ENCODE measurements at regions not wholly inside any gene's neighbourhood (a gene's known extent, or its start where the extent isn't known, plus 50 kb on each side); places are given as distances from the start of the nearest gene placed in this dataset.

DNA sequence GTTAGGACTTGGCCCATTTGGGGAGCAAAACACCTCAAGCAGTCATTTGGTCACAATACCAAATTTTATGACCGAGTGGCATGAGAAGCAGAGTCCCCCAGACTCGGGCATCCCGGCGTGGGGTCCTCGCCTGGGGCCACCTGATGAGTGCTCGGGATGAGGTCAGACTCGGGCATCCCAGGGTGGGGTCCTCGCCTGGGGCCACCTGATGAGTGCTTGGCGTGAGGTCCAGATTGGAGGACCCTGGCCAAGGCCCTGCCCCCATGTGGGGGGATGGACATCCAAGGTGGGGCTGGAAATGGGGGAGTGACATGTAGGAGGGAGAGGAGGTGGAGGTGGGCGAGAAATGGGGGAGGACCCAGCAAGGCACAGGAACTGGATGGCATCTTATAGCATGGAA lies 56.1 kb upstream of the CST7 start:
- H3K9me1 ChIP-seq (ENCODE audit: insufficient read depth, low read length), result no peaks in the 10 kb centered on the region
- H4K5ac ChIP-seq (ENCODE audit: low read depth, low read length), result no peak overlapping the region
- H3K23ac ChIP-seq (ENCODE audit: low read depth, low read length), result no peak overlapping the region
- H3K14ac ChIP-seq (replicated peaks; ENCODE audit: low read depth, low read length), result no peak overlapping the region
- no peak overlapping the region for H3K9ac ChIP-seq (ENCODE audit: low read depth, low read length)
- no peaks in the 10 kb centered on the region for H3K4me1 ChIP-seq (ENCODE audit: control insufficient read depth, insufficient read depth, low read length)
- no peak overlapping the region for H2BK20ac ChIP-seq (ENCODE audit: low read depth, low read length)
- dilution Hi-C loops (cut with HindIII; ENCODE audit: low sequenced_read_pairs, unreplicated experiment) (no loop called here), in situ Hi-C loops (cut with MboI; ENCODE audit: low sequenced_read_pairs) (no loop called here), intact Hi-C loops (cut with micrococcal nuclease) (no loop called here)
- H2AK9ac ChIP-seq (replicated peaks; ENCODE audit: low read depth, low read length, poor library complexity), result no peak overlapping the region
- DNase-seq, result no peak
- TF ChIP-seq RFX5 (IDR thresholded peaks at IDR 0.05; ENCODE audit: low read depth, low read length) (no peak), BHLHE40 (IDR thresholded peaks at IDR 0.05; ENCODE audit: low read depth, low read length) (no peak), MXI1 (IDR thresholded peaks at IDR 0.05; ENCODE audit: borderline replicate concordance, low read depth, low read length) (no peak), MAFK (IDR thresholded peaks at IDR 0.05; ENCODE audit: low read depth, low read length) (no peak), RCOR1 (IDR thresholded peaks at IDR 0.05; ENCODE audit: insufficient replicate concordance, low read length) (no peak), RAD21 (IDR thresholded peaks at IDR 0.05; ENCODE audit: low read length) (no peak), SMC3 (IDR thresholded peaks at IDR 0.05; ENCODE audit: low read depth, low read length) (no peak), USF2 (IDR thresholded peaks at IDR 0.05; ENCODE audit: low read depth, low read length) (no peak), NFE2L2 (IDR thresholded peaks at IDR 0.05; ENCODE audit: low read depth, low read length) (no peak), CTCF (conservative IDR thresholded peaks at IDR 0.05; ENCODE audit: low read depth, low read length) (no peak), FOS (IDR thresholded peaks at IDR 0.05; ENCODE audit: low read depth, low read length) (no peak), MAZ (IDR thresholded peaks at IDR 0.05; ENCODE audit: borderline replicate concordance, low read depth, low read length) (no peak), ELK1 (IDR thresholded peaks at IDR 0.05; ENCODE audit: borderline replicate concordance, low read depth, low read length) (no peak), POLR2A (IDR thresholded peaks at IDR 0.05; ENCODE audit: low read depth, low read length) (no peak), CEBPB (IDR thresholded peaks at IDR 0.05; ENCODE audit: low read depth, low read length) (no peak), CHD1 (IDR thresholded peaks at IDR 0.05; ENCODE audit: low read depth, low read length) (no peak)
- no TSS peak for BruUV-seq (replicated peaks)
- no peak overlapping the region for H3K4me2 ChIP-seq (ENCODE audit: low read depth, low read length)
- no peaks in the 10 kb centered on the region for H3K79me1 ChIP-seq (ENCODE audit: low read depth in 1 of 2, low read length in 2 of 2)
- H2BK5ac ChIP-seq (ENCODE audit: low read depth, low read length, poor library complexity, severe bottlenecking), result no peak overlapping the region
- H3K36me3 ChIP-seq (ENCODE audit: control insufficient read depth, insufficient read depth, low read length), result no peaks in the 10 kb centered on the region
- no peak overlapping the region for H4K8ac ChIP-seq (ENCODE audit: low read depth in 2 of 2, low read length in 2 of 2)
- ATAC-seq (ENCODE audit: low read depth), result no peak
- H3K27ac ChIP-seq (ENCODE audit: insufficient read depth, low read length), result no peak overlapping the region
- no peak overlapping the region for H3K18ac ChIP-seq (ENCODE audit: low read depth, low read length)
- CTCF ChIA-PET, result no interaction called here
- no peak overlapping the region for H2AK5ac ChIP-seq (ENCODE audit: low read depth, low read length)
- POLR2A ChIA-PET (ENCODE audit: unreplicated experiment), result no interaction called here
- H3K9me3 ChIP-seq (ENCODE audit: control insufficient read depth, insufficient read depth, low read length), result no peaks in the 10 kb centered on the region
- no peaks in the 10 kb centered on the region for H4K20me1 ChIP-seq (ENCODE audit: insufficient read depth, low read length)
- H3K56ac ChIP-seq (ENCODE audit: extremely low read depth, insufficient read depth, low read length), result no peak overlapping the region
- H4K91ac ChIP-seq (ENCODE audit: insufficient read depth, low read depth, low read length), result no peak overlapping the region
- no peak overlapping the region for H2AFZ ChIP-seq (replicated peaks; ENCODE audit: low read length, poor library complexity)
- H3K4ac ChIP-seq (ENCODE audit: low read depth, low read length), result no peak overlapping the region
- H2BK120ac ChIP-seq (ENCODE audit: low read depth, low read length), result no peak overlapping the region
- no peak overlapping the region for H2BK15ac ChIP-seq (ENCODE audit: low read depth, low read length)
- no peak overlapping the region for H3K4me3 ChIP-seq (ENCODE audit: insufficient read depth, low read depth, low read length)
- no peaks in the 10 kb centered on the region for H3K27me3 ChIP-seq (ENCODE audit: control insufficient read depth, insufficient read depth, low read length)
- 79% methylated on average over 5 of the region's 10 CpGs; no CpG with 5 or more reads in 1 of the 2 experiments for WGBS, 2 experiments (ENCODE audit: extremely low coverage in 2 of 2, insufficient read length in 1 of 2)
